ENCODE measurements at regions not wholly inside any gene's neighbourhood (a gene's known extent, or its start where the extent isn't known, plus 50 kb on each side); places are given as distances from the start of the nearest gene placed in this dataset.
A peak's percentile ranks its signal among the peaks of the same experiment; 100 is the strongest.
"Not testable (repeated sequence)": the region's sequence is repeated elsewhere in the genome, so short reads cannot be mapped to it uniquely, and the experiment has no call there.

- no peaks in the 10 kb centered on the region for H3K36me3 Mint-ChIP-seq
- H3K4me1 Mint-ChIP-seq, result no peaks in the 10 kb centered on the region
- no peak for ATAC-seq (replicated peaks)
- no peak overlapping the region for H3K4me3 Mint-ChIP-seq
- H3K27ac Mint-ChIP-seq, result no peak overlapping the region
- no peak for DNase-seq
- H3K27me3 Mint-ChIP-seq, result no peaks in the 10 kb centered on the region
- H3K9me3 Mint-ChIP-seq, result no peaks in the 10 kb centered on the region
Measured at GRCh38 chr3:25904206-25904605, 114.3 kb downstream of the OXSM start.

GRCh38 chr3:25906132-25906906 is 116.4 kb downstream of the OXSM start:
- Mint-ChIP-seq H3K9me3 (no peaks in the 10 kb centered on the region), H3K36me3 (no peaks in the 10 kb centered on the region), H3K27ac (no peak overlapping the region), H3K27me3 (no peaks in the 10 kb centered on the region), H3K4me1 (peaks cover 0 to 4% of the 10 kb centered on the region in 2 donors), H3K4me3 (no peak overlapping the region)
- ATAC-seq (replicated peaks) (no peak), DNase-seq (no peak)

GRCh38 chr3:25907081-25907480 is 117.2 kb downstream of the OXSM start:
- no peaks in the 10 kb centered on the region for H3K9me3 Mint-ChIP-seq
- no peak overlapping the region for H3K27ac Mint-ChIP-seq
- no peak for ATAC-seq (replicated peaks)
- no peaks in the 10 kb centered on the region for H3K36me3 Mint-ChIP-seq
- H3K4me1 Mint-ChIP-seq, result peaks cover 0 to 4% of the 10 kb centered on the region in 2 donors
- H3K27me3 Mint-ChIP-seq, result no peaks in the 10 kb centered on the region
- no peak for DNase-seq
- H3K4me3 Mint-ChIP-seq, result no peak overlapping the region

- Mint-ChIP-seq H3K4me1 (peaks cover 0 to 4% of the 10 kb centered on the region in 2 donors), H3K9me3 (no peaks in the 10 kb centered on the region), H3K27me3 (peaks cover 0 to 6% of the 10 kb centered on the region in 2 donors), H3K4me3 (no peak overlapping the region), H3K27ac (no peak overlapping the region), H3K36me3 (no peaks in the 10 kb centered on the region)
- DNase-seq (no peak), ATAC-seq (replicated peaks) (no peak)
Measured at GRCh38 chr3:25910105-25910504, 120.2 kb downstream of the OXSM start.

GRCh38 chr3:25910997-25911396 is 121.1 kb downstream of the OXSM start:
- ATAC-seq (replicated peaks) (peak in 1 of 2 donors; percentile 68), DNase-seq (no peak)
- Mint-ChIP-seq H3K36me3 (no peaks in the 10 kb centered on the region), H3K27ac (no peak overlapping the region), H3K9me3 (no peaks in the 10 kb centered on the region), H3K27me3 (peaks cover 0 to 6% of the 10 kb centered on the region in 2 donors), H3K4me1 (peaks cover 0 to 4% of the 10 kb centered on the region in 2 donors), H3K4me3 (no peak overlapping the region)

GRCh38 chr3:25911525-25912295 is 121.8 kb downstream of the OXSM start:
- H3K9me3 Mint-ChIP-seq, result no peaks in the 10 kb centered on the region
- peaks cover 0 to 4% of the 10 kb centered on the region in 2 donors for H3K4me1 Mint-ChIP-seq
- ATAC-seq (replicated peaks) (no peak), DNase-seq (no peak)
- no peak overlapping the region for H3K4me3 Mint-ChIP-seq
- H3K36me3 Mint-ChIP-seq, result no peaks in the 10 kb centered on the region
- no peak overlapping the region for H3K27ac Mint-ChIP-seq
- H3K27me3 Mint-ChIP-seq, result peaks cover 0 to 6% of the 10 kb centered on the region in 2 donors

GRCh38 chr3:25913179-25913578 is 123.3 kb downstream of the OXSM start:
- Mint-ChIP-seq H3K4me1 (peaks cover 0 to 4% of the 10 kb centered on the region in 2 donors), H3K27me3 (peaks cover 3 to 19% of the 10 kb centered on the region in 2 donors), H3K9me3 (peaks cover 0 to 4% of the 10 kb centered on the region in 2 donors), H3K36me3 (no peaks in the 10 kb centered on the region), H3K4me3 (no peak overlapping the region), H3K27ac (no peak overlapping the region)
- no peak for DNase-seq
- ATAC-seq (replicated peaks), result no peak

- Mint-ChIP-seq H3K36me3 (no peaks in the 10 kb centered on the region), H3K4me3 (no peak overlapping the region), H3K9me3 (peaks cover 0 to 6% of the 10 kb centered on the region in 2 donors), H3K27ac (no peak overlapping the region), H3K4me1 (peaks cover 0 to 3% of the 10 kb centered on the region in 2 donors), H3K27me3 (peaks cover 3 to 43% of the 10 kb centered on the region in 2 donors)
- DNase-seq, result no peak
- ATAC-seq (replicated peaks), result no peak
Measured at GRCh38 chr3:25915673-25916072, 125.8 kb downstream of the OXSM start.

- peaks cover 0 to 6% of the 10 kb centered on the region in 2 donors for H3K9me3 Mint-ChIP-seq
- no peaks in the 10 kb centered on the region for H3K4me1 Mint-ChIP-seq
- H3K36me3 Mint-ChIP-seq, result no peaks in the 10 kb centered on the region
- ATAC-seq (replicated peaks) (no peak), DNase-seq (no peak)
- peaks cover 3 to 49% of the 10 kb centered on the region in 2 donors for H3K27me3 Mint-ChIP-seq
- no peak overlapping the region for H3K27ac Mint-ChIP-seq
- no peak overlapping the region for H3K4me3 Mint-ChIP-seq
Measured at GRCh38 chr3:25916321-25916720, 126.4 kb downstream of the OXSM start.

GRCh38 chr3:25931967-25932366 is 142.1 kb downstream of the OXSM start:
- ATAC-seq (replicated peaks); DNase-seq; H3K4me3 Mint-ChIP-seq; H3K36me3 Mint-ChIP-seq; H3K27ac Mint-ChIP-seq; H3K4me1 Mint-ChIP-seq: not testable (repeated sequence)
- H3K27me3 Mint-ChIP-seq, result peaks cover 7 to 19% of the 10 kb centered on the region in 2 donors
- H3K9me3 Mint-ChIP-seq, result peaks cover 21 to 22% of the 10 kb centered on the region in 2 donors

- Mint-ChIP-seq H3K27me3 (peaks cover 0 to 5% of the 10 kb centered on the region in 2 donors), H3K4me3 (no peak overlapping the region), H3K4me1 (no peaks in the 10 kb centered on the region), H3K27ac (no peak overlapping the region), H3K9me3 (peaks cover 3 to 7% of the 10 kb centered on the region in 2 donors), H3K36me3 (peaks cover 0 to 4% of the 10 kb centered on the region in 2 donors)
- ATAC-seq (replicated peaks) (no peak), DNase-seq (no peak)
Measured at GRCh38 chr3:25938566-25939325, 148.9 kb downstream of the OXSM start.

- no peak overlapping the region for H3K27ac Mint-ChIP-seq
- DNase-seq (no peak), ATAC-seq (replicated peaks) (no peak)
- H3K9me3 Mint-ChIP-seq, result peaks cover 0 to 1% of the 10 kb centered on the region in 2 donors
- no peaks in the 10 kb centered on the region for H3K36me3 Mint-ChIP-seq
- no peak overlapping the region for H3K4me3 Mint-ChIP-seq
- H3K27me3 Mint-ChIP-seq, result peaks cover 0 to 5% of the 10 kb centered on the region in 2 donors
- H3K4me1 Mint-ChIP-seq, result no peaks in the 10 kb centered on the region
Measured at GRCh38 chr3:25940935-25941334, 151.0 kb downstream of the OXSM start.

GRCh38 chr3:25944329-25944728 is 154.4 kb downstream of the OXSM start:
- peaks cover 0 to 1% of the 10 kb centered on the region in 2 donors for H3K9me3 Mint-ChIP-seq
- H3K4me3 Mint-ChIP-seq, result no peak overlapping the region
- peaks cover 0 to 5% of the 10 kb centered on the region in 2 donors for H3K27me3 Mint-ChIP-seq
- no peaks in the 10 kb centered on the region for H3K36me3 Mint-ChIP-seq
- DNase-seq (no peak), ATAC-seq (replicated peaks) (no peak)
- H3K27ac Mint-ChIP-seq, result no peak overlapping the region
- H3K4me1 Mint-ChIP-seq, result no peaks in the 10 kb centered on the region

- no peak for DNase-seq
- Mint-ChIP-seq H3K36me3 (no peaks in the 10 kb centered on the region), H3K4me3 (no peak overlapping the region), H3K4me1 (no peaks in the 10 kb centered on the region), H3K9me3 (peaks cover 0 to 1% of the 10 kb centered on the region in 2 donors), H3K27me3 (peaks cover 0 to 5% of the 10 kb centered on the region in 2 donors), H3K27ac (no peak overlapping the region)
- ATAC-seq (replicated peaks), result no peak
Measured at GRCh38 chr3:25945366-25945765, 155.5 kb downstream of the OXSM start.
